IPS DF 6.9 (cell line): ENCODE measurements at regions not wholly inside any gene's neighbourhood (a gene's known extent, or its start where the extent isn't known, plus 50 kb on each side); places are given as distances from the start of the nearest gene placed in this dataset.

Experiments used
- DNase-seq: peaks from one replicate; pipeline ENCODE4 v3.0.0-alpha.2; 2013; ENCODE audit warnings: low read depth, low spot score
- H3K27ac ChIP-seq: one replicate; pipeline ENCODE4 v1.5.1; 2013; ENCODE audit warnings: low read length, control low read depth
- H3K27me3 ChIP-seq: 2 replicates; pipeline ENCODE4 v1.6.1; 2013; ENCODE audit warnings: mild to moderate bottlenecking, low read length; ENCODE audit not compliant: control insufficient read depth, insufficient read depth
- H3K36me3 ChIP-seq: 2 replicates; pipeline ENCODE4 v1.6.1; 2013; ENCODE audit warnings: low read length; ENCODE audit not compliant: control insufficient read depth, insufficient read depth
- H3K4me1 ChIP-seq: 2 replicates; pipeline ENCODE4 v1.6.1; 2013; ENCODE audit warnings: low read length; ENCODE audit not compliant: control insufficient read depth, insufficient read depth
- H3K4me3 ChIP-seq: 2 replicates; pipeline ENCODE4 v1.5.1; 2013; ENCODE audit warnings: mild to moderate bottlenecking, low read length
- H3K9me3 ChIP-seq: 2 replicates; pipeline ENCODE4 v1.6.1; 2013; ENCODE audit warnings: low read length, inconsistent platforms; ENCODE audit not compliant: control insufficient read depth, insufficient read depth
- WGBS: extraction: QIAGEN DNeasy Blood & Tissue Kit; methylation state at CpG from one replicate; pipeline ENCODE4 v1.1.7; 2013; ENCODE audit warnings: mixed read lengths, missing lambda C conversion rate; ENCODE audit not compliant: insufficient read length, insufficient coverage; 5-methylcytosine and 5-hydroxymethylcytosine counted together

- no peak for DNase-seq
- no peak overlapping the region for H3K27ac ChIP-seq
- H3K36me3 ChIP-seq, result no peaks in the 10 kb centered on the region
- H3K9me3 ChIP-seq, result no peaks in the 10 kb centered on the region
- no peaks in the 10 kb centered on the region for H3K27me3 ChIP-seq
- H3K4me3 ChIP-seq, result no peak overlapping the region
- H3K4me1 ChIP-seq, result no peaks in the 10 kb centered on the region
Observed at GRCh38 chr2:5788447-5788846, 96.3 kb downstream of the SOX11 start.

- Histone ChIP-seq H3K36me3 (no peaks in the 10 kb centered on the region), H3K27me3 (no peaks in the 10 kb centered on the region), H3K9me3 (no peaks in the 10 kb centered on the region), H3K4me3 (no peak overlapping the region), H3K4me1 (no peaks in the 10 kb centered on the region), H3K27ac (no peak overlapping the region)
- no CpG with 5 or more reads among the region's 7 CpGs for WGBS
- no peak for DNase-seq
Observed at GRCh38 chr2:5791371-5791770, 99.2 kb downstream of the SOX11 start.

GRCh38 chr2:5794012-5794411, 101.8 kb downstream of the SOX11 start:
- no CpG with 5 or more reads among the region's 6 CpGs for WGBS
- H3K4me3 ChIP-seq, result no peak overlapping the region
- no peak for DNase-seq

GRCh38 chr2:5798084-5798483, 105.9 kb downstream of the SOX11 start:
- Histone ChIP-seq H3K4me3 (no peak overlapping the region), H3K4me1 (no peaks in the 10 kb centered on the region), H3K27me3 (no peaks in the 10 kb centered on the region), H3K36me3 (no peaks in the 10 kb centered on the region), H3K27ac (no peak overlapping the region), H3K9me3 (no peaks in the 10 kb centered on the region; the same call in 1 of the 2 replicates)
- no CpG with 5 or more reads among the region's 4 CpGs for WGBS
- no peak for DNase-seq

More at GRCh38 chr2:5794012-5794411, 101.8 kb downstream of the SOX11 start:
- H3K27ac ChIP-seq, result no peak overlapping the region
- H3K27me3 ChIP-seq, result no peaks in the 10 kb centered on the region
- no peaks in the 10 kb centered on the region for H3K4me1 ChIP-seq
- H3K9me3 ChIP-seq, result no peaks in the 10 kb centered on the region
- H3K36me3 ChIP-seq, result no peaks in the 10 kb centered on the region

GRCh38 chr2:5799348-5799747, 107.2 kb downstream of the SOX11 start:
- Histone ChIP-seq H3K9me3 (no peaks in the 10 kb centered on the region; the same call in 1 of the 2 replicates), H3K36me3 (no peaks in the 10 kb centered on the region), H3K4me3 (no peak overlapping the region), H3K4me1 (no peaks in the 10 kb centered on the region), H3K27me3 (no peaks in the 10 kb centered on the region), H3K27ac (no peak overlapping the region)
- no peak for DNase-seq
- no CpG with 5 or more reads among the region's 1 CpG for WGBS

GRCh38 chr2:5803547-5803946, 111.4 kb downstream of the SOX11 start:
- Histone ChIP-seq H3K36me3 (no peaks in the 10 kb centered on the region), H3K27me3 (no peaks in the 10 kb centered on the region), H3K9me3 (no peaks in the 10 kb centered on the region; the same call in 1 of the 2 replicates), H3K4me1 (no peaks in the 10 kb centered on the region), H3K27ac (no peak overlapping the region), H3K4me3 (no peak overlapping the region)
- WGBS, result no CpG with 5 or more reads among the region's 8 CpGs
- no peak for DNase-seq

- Histone ChIP-seq H3K9me3 (no peaks in the 10 kb centered on the region), H3K27me3 (no peaks in the 10 kb centered on the region), H3K4me1 (no peaks in the 10 kb centered on the region), H3K4me3 (no peak overlapping the region), H3K36me3 (no peaks in the 10 kb centered on the region), H3K27ac (no peak overlapping the region)
- no peak for DNase-seq
- no CpG with 5 or more reads among the region's 3 CpGs for WGBS
Observed at GRCh38 chr2:5818961-5819600, 126.9 kb downstream of the SOX11 start.

- Histone ChIP-seq H3K36me3 (no peaks in the 10 kb centered on the region), H3K9me3 (no peaks in the 10 kb centered on the region), H3K4me3 (no peak overlapping the region), H3K27ac (no peak overlapping the region), H3K27me3 (no peaks in the 10 kb centered on the region), H3K4me1 (no peaks in the 10 kb centered on the region)
- no CpG with 5 or more reads among the region's 2 CpGs for WGBS
- no peak for DNase-seq
Observed at GRCh38 chr2:5824126-5824525, 131.9 kb downstream of the SOX11 start.

- no CpG with 5 or more reads among the region's 1 CpG for WGBS
- no peaks in the 10 kb centered on the region for H3K4me1 ChIP-seq
- no peak overlapping the region for H3K27ac ChIP-seq
- no peaks in the 10 kb centered on the region for H3K9me3 ChIP-seq
- no peaks in the 10 kb centered on the region for H3K27me3 ChIP-seq
- H3K4me3 ChIP-seq, result no peak overlapping the region
- H3K36me3 ChIP-seq, result no peaks in the 10 kb centered on the region
- no peak for DNase-seq
Observed at GRCh38 chr2:5825686-5826085, 133.5 kb downstream of the SOX11 start.

GRCh38 chr2:5826979-5827655, 134.9 kb downstream of the SOX11 start:
- H3K27ac ChIP-seq, result no peak overlapping the region
- H3K36me3 ChIP-seq, result no peaks in the 10 kb centered on the region
- H3K9me3 ChIP-seq, result no peaks in the 10 kb centered on the region
- DNase-seq, result no peak
- no peaks in the 10 kb centered on the region for H3K27me3 ChIP-seq
- no peaks in the 10 kb centered on the region for H3K4me1 ChIP-seq
- H3K4me3 ChIP-seq, result no peak overlapping the region
- WGBS, result no CpG with 5 or more reads among the region's 5 CpGs

GRCh38 chr2:5834501-5834900, 142.3 kb downstream of the SOX11 start:
- H3K36me3 ChIP-seq, result no peaks in the 10 kb centered on the region
- H3K9me3 ChIP-seq, result no peaks in the 10 kb centered on the region
- H3K27ac ChIP-seq, result no peak overlapping the region
- no peaks in the 10 kb centered on the region for H3K4me1 ChIP-seq
- H3K27me3 ChIP-seq, result no peaks in the 10 kb centered on the region
- no peak overlapping the region for H3K4me3 ChIP-seq
- no CpG with 5 or more reads among the region's 4 CpGs for WGBS
- DNase-seq, result no peak
